MM.1S (cell line): ENCODE measurements at regions not wholly inside any gene's neighbourhood (a gene's known extent, or its start where the extent isn't known, plus 50 kb on each side); places are given as distances from the start of the nearest gene placed in this dataset.
"Not testable (repeated sequence)": the region's sequence is repeated elsewhere in the genome, so short reads cannot be mapped to it uniquely, and the experiment has no call there.

ENCODE experiments used
- CTCF ChIP-seq: fragments of 300-600 bp; sonication (generic); IDR thresholded peaks from 2 replicates; pipeline ENCODE4 v1.5.1; 2016; ENCODE audit warnings: antibody characterized with exemption, low read length, mixed read lengths
- EZH2phosphoT487 ChIP-seq: fragments of 300-600 bp; sonication (generic); IDR thresholded peaks from 2 replicates; pipeline ENCODE4 v1.6.1; 2018; ENCODE audit warnings: antibody characterized with exemption, low read length

- not testable (repeated sequence) for TF ChIP-seq CTCF, EZH2phosphoT487
Measured at GRCh38 chr1:143503048-143503447, 468.7 kb downstream of the FAM72C start.
